Chondrocyte (in vitro differentiated cells): ENCODE measurements at regions not wholly inside any gene's neighbourhood (a gene's known extent, or its start where the extent isn't known, plus 50 kb on each side); places are given as distances from the start of the nearest gene placed in this dataset.

Experiments
- DNase-seq: peaks from one replicate; pipeline ENCODE4 v3.0.0; 2021; ENCODE audit warnings: mixed read lengths, low spot score
- H3K27ac Mint-ChIP-seq: one replicate; pipeline ENCODE4 v1.8.0; 2021; ENCODE audit warnings: mild to moderate bottlenecking, moderate library complexity, mixed read lengths; ENCODE audit not compliant: unreplicated experiment
- H3K27me3 Mint-ChIP-seq: 2 replicates; pipeline ENCODE4 v1.8.0; 2021; ENCODE audit warnings: low read depth, mixed read lengths
- H3K36me3 Mint-ChIP-seq: 2 replicates; pipeline ENCODE4 v1.8.0; 2021; ENCODE audit warnings: low read depth, mixed read lengths
- H3K4me1 Mint-ChIP-seq: 2 replicates; pipeline ENCODE4 v1.8.0; 2021; ENCODE audit warnings: low read depth, mild to moderate bottlenecking, mixed read lengths
- H3K4me3 Mint-ChIP-seq: one replicate; pipeline ENCODE4 v1.8.0; 2021; ENCODE audit warnings: mild to moderate bottlenecking, moderate library complexity, mixed read lengths; ENCODE audit not compliant: unreplicated experiment
- H3K9me3 Mint-ChIP-seq: 2 replicates; pipeline ENCODE4 v1.8.0; 2021; ENCODE audit warnings: low read depth, mixed read lengths
- CTCF ChIP-seq: fragments of 200-600 bp; sonication (generic); IDR thresholded peaks from 2 replicates; pipeline ENCODE4 v1.5.0; 2021; ENCODE audit warnings: antibody characterized with exemption, mild to moderate bottlenecking, moderate library complexity

DNA sequence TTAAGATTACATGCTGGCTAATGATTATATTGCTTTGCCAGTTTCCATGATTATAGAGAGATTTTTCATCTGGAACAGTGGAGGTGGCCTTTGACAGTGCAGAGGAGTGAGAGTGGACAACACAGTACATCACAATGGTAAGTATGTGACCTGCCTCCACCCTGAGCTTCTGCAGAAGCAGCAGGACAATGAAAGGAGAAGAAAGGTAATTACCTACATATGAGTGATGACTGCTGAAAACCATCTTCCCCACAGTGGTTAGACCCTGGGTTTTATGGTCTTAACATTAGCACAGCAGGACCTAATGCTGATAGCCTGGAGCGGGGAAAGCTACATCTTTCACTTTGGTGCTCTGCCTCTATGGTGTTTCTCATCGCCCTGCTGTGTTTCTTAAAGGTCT, 454.7 kb upstream of the DDI1 start:
- Mint-ChIP-seq H3K9me3 (no peaks in the 10 kb centered on the region), H3K27ac (no peak overlapping the region), H3K27me3 (no peaks in the 10 kb centered on the region)

GRCh38 chr11:103582351-103582909, 454.0 kb upstream of the DDI1 start:
- no peak overlapping the region for H3K4me3 Mint-ChIP-seq
- H3K27ac Mint-ChIP-seq, result no peak overlapping the region
- TF ChIP-seq CTCF, result no peak
- no peak for DNase-seq
- H3K36me3 Mint-ChIP-seq, result no peaks in the 10 kb centered on the region
- H3K27me3 Mint-ChIP-seq, result no peaks in the 10 kb centered on the region
- peaks cover 14% of the 10 kb centered on the region for H3K4me1 Mint-ChIP-seq
- no peaks in the 10 kb centered on the region for H3K9me3 Mint-ChIP-seq

More for the DNA sequence above, 454.7 kb upstream of the DDI1 start:
- H3K4me3 Mint-ChIP-seq, result no peak overlapping the region
- no peaks in the 10 kb centered on the region for H3K36me3 Mint-ChIP-seq
- H3K4me1 Mint-ChIP-seq, result peaks cover 8% of the 10 kb centered on the region
- no peak for TF ChIP-seq CTCF
- DNase-seq, result no peak

- Mint-ChIP-seq H3K4me3 (no peak overlapping the region), H3K9me3 (no peaks in the 10 kb centered on the region), H3K27me3 (no peaks in the 10 kb centered on the region), H3K4me1 (peaks cover 17% of the 10 kb centered on the region), H3K27ac (no peak overlapping the region), H3K36me3 (no peaks in the 10 kb centered on the region)
- no peak for DNase-seq
- no peak for TF ChIP-seq CTCF
Measured at GRCh38 chr11:103584021-103584420, 452.4 kb upstream of the DDI1 start.

DNA sequence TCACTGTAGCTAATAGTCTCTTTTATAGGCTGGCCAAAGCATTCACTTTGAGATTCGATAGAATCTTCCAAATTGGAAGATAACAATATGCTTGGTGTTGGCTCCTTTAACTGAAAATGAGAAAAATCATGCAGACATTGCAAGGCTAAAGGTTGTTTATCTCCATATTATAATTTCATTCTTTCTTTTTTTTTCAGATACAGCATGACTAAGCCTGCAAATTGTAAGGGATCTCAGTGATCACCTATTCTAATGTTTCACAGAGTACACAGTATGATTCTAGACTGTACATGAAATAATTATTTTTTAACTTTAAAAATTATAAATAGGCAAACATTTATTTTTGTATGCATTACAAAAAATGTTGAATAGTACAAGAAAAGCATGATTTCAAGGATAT, 451.7 kb upstream of the DDI1 start:
- Mint-ChIP-seq H3K36me3 (no peaks in the 10 kb centered on the region), H3K27me3 (no peaks in the 10 kb centered on the region), H3K9me3 (no peaks in the 10 kb centered on the region), H3K4me1 (peaks cover 17% of the 10 kb centered on the region), H3K4me3 (no peak overlapping the region), H3K27ac (no peak overlapping the region)
- no peak for DNase-seq
- no peak for TF ChIP-seq CTCF

DNA sequence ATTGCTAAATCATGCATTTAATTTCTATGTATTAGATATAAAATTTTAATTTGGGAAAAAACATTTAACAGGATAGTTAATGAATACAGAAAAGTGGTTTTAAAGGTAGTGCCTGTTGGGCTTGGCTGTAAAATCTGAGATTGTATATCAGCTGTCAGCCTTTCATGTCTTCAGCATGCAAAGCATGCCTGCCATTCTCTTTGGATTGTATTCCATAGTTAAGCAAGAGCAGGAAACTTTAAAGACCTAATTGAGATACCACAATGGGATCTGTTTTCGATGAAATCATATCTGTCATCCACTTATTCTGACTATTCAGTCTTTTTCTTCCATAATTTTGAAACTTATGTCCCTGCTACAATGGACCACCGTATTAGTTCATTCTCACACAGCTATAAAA, 451.0 kb upstream of the DDI1 start:
- Mint-ChIP-seq H3K4me3 (no peak overlapping the region), H3K4me1 (peaks cover 17% of the 10 kb centered on the region), H3K27me3 (no peaks in the 10 kb centered on the region), H3K36me3 (no peaks in the 10 kb centered on the region), H3K9me3 (no peaks in the 10 kb centered on the region), H3K27ac (no peak overlapping the region)
- no peak for TF ChIP-seq CTCF
- DNase-seq, result no peak
